ENCODE measurements at regions not wholly inside any gene's neighbourhood (a gene's known extent, or its start where the extent isn't known, plus 50 kb on each side); places are given as distances from the start of the nearest gene placed in this dataset.

- no peak for TF ChIP-seq ZBTB4 (CRISPR knock-in tag; IDR thresholded peaks at IDR 0.05)
Measured at GRCh38 chr15:31251165-31251564, 75.5 kb upstream of the KLF13 start (continued).

GRCh38 chr15:31252171-31252785 is 74.4 kb upstream of the KLF13 start:
- intact Hi-C loops (cut with micrococcal nuclease; ENCODE audit: unreplicated experiment) (no loop called here), in situ Hi-C loops (cut with MboI) (no loop called here)
- FAIRE-seq (no peak), ATAC-seq (no peak), DNase-seq (ENCODE audit: low read depth, low spot score) (no peak)
- no TSS peak for BruUV-seq (replicated peaks)
- no peak overlapping the region for H3K9ac ChIP-seq (ENCODE audit: control insufficient read depth, insufficient read depth, low read length)
- no peak overlapping the region for H2AFZ ChIP-seq (ENCODE audit: control insufficient read depth, low read depth, low read length)
- no peaks in the 10 kb centered on the region for H4K20me1 ChIP-seq (ENCODE audit: control insufficient read depth, insufficient read depth)
- no peak overlapping the region for H3K4me3 ChIP-seq
- POLR2A ChIA-PET = interaction anchor here (0.6 to 6.9 kb wide), 7 partner anchors 8 to 104 kb away, joined by 3 to 58 read pairs (median 4); no protein-coding TSS in a partner anchor
- no peaks in the 10 kb centered on the region for H3K27me3 ChIP-seq (replicated peaks in 1 of 2; ENCODE audit: control insufficient read depth in 2 of 2, insufficient read depth in 2 of 2, low read length in 1 of 2)
- H3K4me1 ChIP-seq (ENCODE audit: control insufficient read depth, insufficient read depth, low read length) = peaks cover 33% of the 10 kb centered on the region
- RAD21 ChIA-PET (ENCODE audit: unreplicated experiment) = interaction anchor here (0.8 to 6.5 kb wide), 5 partner anchors 12 to 236 kb away, joined by 3 to 75 read pairs (median 39); partner anchors contain the start of gene KLF13
- no peaks in the 10 kb centered on the region for H3K36me3 ChIP-seq (ENCODE audit: control insufficient read depth in 2 of 2, insufficient read depth in 2 of 2, low read length in 1 of 2)
- no peak overlapping the region for H3K4me2 ChIP-seq (ENCODE audit: control insufficient read depth, insufficient read depth)
- H3K9me3 ChIP-seq (replicated peaks; ENCODE audit: control insufficient read depth, insufficient read depth, low read length) = no peaks in the 10 kb centered on the region
- CTCF ChIA-PET = interaction anchor here (0.6 to 3.8 kb wide), 4 partner anchors 9 to 71 kb away, joined by 3 to 22 read pairs (median 8); no protein-coding TSS in a partner anchor
- no peaks in the 10 kb centered on the region for H3K79me2 ChIP-seq (ENCODE audit: control insufficient read depth, insufficient read depth, low read length)
- WGBS (ENCODE audit: insufficient coverage, insufficient replicate concordance, low lambda C conversion rate, missing lambda C conversion rate) = 98% methylated on average over 8 of the region's 8 CpGs
- no peak overlapping the region for H3K27ac ChIP-seq (ENCODE audit: control insufficient read depth, insufficient read depth)
- SMC1A ChIA-PET (ENCODE audit: uncharacterized antibody, unreplicated experiment) = interaction anchor here (0.9 to 6.7 kb wide), 7 partner anchors 8 to 185 kb away, joined by 3 to 134 read pairs (median 9); no protein-coding TSS in a partner anchor
- TF ChIP-seq ZBTB4 (CRISPR knock-in tag; IDR thresholded peaks at IDR 0.05) (no peak), GATAD2B (conservative IDR thresholded peaks at IDR 0.05; ENCODE audit: low read depth) (no peak), MTA2 (IDR thresholded peaks at IDR 0.05; ENCODE audit: low read depth) (no peak), DPF2 (IDR thresholded peaks at IDR 0.05) (no peak), GABPA (IDR thresholded peaks at IDR 0.05; ENCODE audit: low read depth) (no peak), FOXK2 (IDR thresholded peaks at IDR 0.05) (no peak), BHLHE40 (IDR thresholded peaks at IDR 0.05; ENCODE audit: borderline replicate concordance in 1 of 2, low read depth in 2 of 2, low read length in 1 of 2) (no peak), E4F1 (IDR thresholded peaks at IDR 0.05; ENCODE audit: borderline replicate concordance, partially characterized antibody) (no peak), CREM (IDR thresholded peaks at IDR 0.05; ENCODE audit: low read depth) (no peak)
